Heart left ventricle (tissue), 16 donors: ENCODE measurements at regions not wholly inside any gene's neighbourhood (a gene's known extent, or its start where the extent isn't known, plus 50 kb on each side); places are given as distances from the start of the nearest gene placed in this dataset.
A peak's percentile ranks its signal among the peaks of the same experiment; 100 is the strongest.

Experiments
- ATAC-seq, 4 donors: fragments of 200-7000 bp; cut with Tn5 transposase; one replicate each; pipeline ENCODE4 v1.9.1; 2020 to 2022; ENCODE audit warnings: moderate library complexity in 4 of 4, mild to moderate bottlenecking in 3 of 4, moderate number of reproducible peaks in 1 of 4
- DNase-seq, 5 donors: peaks; one replicate each; pipeline ENCODE4 v3.0.0-alpha.2; 2020
- H3K27ac ChIP-seq, 12 donors: fragments of 200-600 bp; sonication (generic) in 4 of 12; one replicate each; pipeline versions ENCODE4 v1.5.0 to v1.8.0; 2016 to 2022; ENCODE audit warnings: mild to moderate bottlenecking in 2 of 12
- H3K27me3 ChIP-seq, 9 donors: fragments of 200-600 bp; sonication (generic) in 2 of 9; one replicate each; pipeline versions ENCODE4 v1.5.1 to v1.8.0; 2016 to 2022; ENCODE audit warnings: mild to moderate bottlenecking in 3 of 9
- H3K36me3 ChIP-seq, 9 donors: fragments of 200-600 bp; sonication (generic) in 2 of 9; one replicate each; pipeline versions ENCODE4 v1.5.0 to v1.8.0; 2018 to 2022; ENCODE audit warnings: mild to moderate bottlenecking in 2 of 9
- H3K4me1 ChIP-seq, 12 donors: fragments of 200-600 bp; sonication (generic) in 4 of 12; one replicate each; pipeline versions ENCODE4 v1.5.0 to v1.8.0; 2016 to 2022; ENCODE audit warnings: mild to moderate bottlenecking in 3 of 12
- H3K4me3 ChIP-seq, 12 donors: fragments of 200-600 bp; sonication (generic) in 4 of 12; one replicate each; pipeline versions ENCODE4 v1.5.0 to v1.8.0; 2017 to 2022; ENCODE audit warnings: mild to moderate bottlenecking in 9 of 12, moderate library complexity in 4 of 12
- H3K9me3 ChIP-seq, 12 donors: fragments of 200-600 bp; sonication (generic) in 4 of 12; one replicate each; pipeline versions ENCODE4 v1.5.0 to v1.8.0; 2016 to 2022; ENCODE audit warnings: mild to moderate bottlenecking in 1 of 12
- POLR2A ChIP-seq, 2 donors: fragments of 450-650 bp; IDR thresholded peaks; one replicate each; pipeline ENCODE4 v1.6.1; 2017; ENCODE audit warnings: antibody characterized with exemption in 2 of 2, mild to moderate bottlenecking in 2 of 2, moderate library complexity in 2 of 2
- WGBS, 4 donors: extraction: QIAGEN DNeasy Blood & Tissue Kit in 2 of 4; methylation state at CpG; one replicate each; pipeline versions ENCODE4 v1.1.5 to v1.1.7; 2013 to 2018; 5-methylcytosine and 5-hydroxymethylcytosine counted together
- intact Hi-C, 10 donors: fragments of 100-400 bp; cut with DNase I; formaldehyde crosslinking; loops; one replicate each; pipeline versions ENCODE4 v1.11.1 to v1.14.2; 2022
- TF ChIP-seq, protein P1 (sequence below), 12 donors: fragments of 200-600 bp; sonication (generic) in 4 of 12; IDR thresholded peaks; one replicate each; pipeline versions ENCODE4 v1.5.0 to v1.8.0; 2018 to 2022; ENCODE audit warnings: antibody characterized with exemption in 12 of 12, mild to moderate bottlenecking in 5 of 12
- donor health status: ischemic (EF 13 %, LVEDD 7.1; RV severe dilation, severe dysfunction).
- donor health status: healthy with polysubstance abuse.
- donor health status: DM: no; HTN: yes; CAD: no.
- donor health status: DM: no; HTN: no; CAD: no.
- donor health status: ischemic (EF 25% LVEDD 6.9; RV normal size, moderate dysfunction).
- donor health status: ischemic (EF 25% LVEDD 5.7; RV mildly dilated, moderate dysfunction).
- donor health status: healthy.
- donor health status: DM: yes; HTN: yes; CAD: no.
- donor health status: ischemic (EF 35%, LVEDD 5.7; RV mildly dilated, moderate dysfunction).
- donor health status: nonischemic (EF 11% LVEDD 7.7; RV severe dilation, severe dysfunction).
- donor health status: DM: yes; HTN: yes; CAD: no.
- donor health status: PGD.
- donor health status: ischemic (EF 29% LVEDD 5.4; RV normal size, mild dysfunction).
- donor health status: nonischemic (EF 23%, LVEDD 6.1; RV moderate dilation, normal function).

DNA sequence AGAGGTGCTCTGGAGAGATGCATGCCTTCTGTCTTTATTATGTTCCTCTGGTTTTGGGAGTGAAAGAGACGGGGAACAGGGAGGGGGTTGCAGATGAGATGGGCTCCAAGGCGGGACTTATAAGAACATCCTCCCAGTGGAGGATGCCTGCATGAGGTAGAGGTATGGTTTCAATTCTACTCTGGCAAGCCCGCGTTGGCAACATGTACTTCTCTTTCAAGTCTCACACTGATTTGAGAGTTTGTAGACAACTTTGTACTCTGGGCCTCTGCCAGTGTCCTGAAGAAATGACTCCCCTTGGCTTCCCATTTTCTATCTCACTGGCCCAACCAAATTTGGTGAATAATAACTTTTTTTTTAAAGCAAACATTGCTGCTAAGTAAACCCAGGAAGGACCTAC is 121.3 kb downstream of the C12orf75 start:
- WGBS, 4 donors: 80 to 95% (median 87%) methylated on average over 4 of the region's 4 CpGs
- H3K27me3 ChIP-seq: no peaks in the 10 kb centered on the region
- intact Hi-C loops: no loop called here
- H3K4me3 ChIP-seq: no peak overlapping the region
- H3K4me1 ChIP-seq: peaks cover 0 to 7% (median 0%) of the 10 kb centered on the region in 12 donors
- H3K27ac ChIP-seq: no peak overlapping the region
- H3K9me3 ChIP-seq: no peaks in the 10 kb centered on the region
- ATAC-seq (no peak), DNase-seq (no peak)
- TF ChIP-seq POLR2A (IDR thresholded peaks at IDR 0.05): no peak
- TF ChIP-seq, protein P1, sequence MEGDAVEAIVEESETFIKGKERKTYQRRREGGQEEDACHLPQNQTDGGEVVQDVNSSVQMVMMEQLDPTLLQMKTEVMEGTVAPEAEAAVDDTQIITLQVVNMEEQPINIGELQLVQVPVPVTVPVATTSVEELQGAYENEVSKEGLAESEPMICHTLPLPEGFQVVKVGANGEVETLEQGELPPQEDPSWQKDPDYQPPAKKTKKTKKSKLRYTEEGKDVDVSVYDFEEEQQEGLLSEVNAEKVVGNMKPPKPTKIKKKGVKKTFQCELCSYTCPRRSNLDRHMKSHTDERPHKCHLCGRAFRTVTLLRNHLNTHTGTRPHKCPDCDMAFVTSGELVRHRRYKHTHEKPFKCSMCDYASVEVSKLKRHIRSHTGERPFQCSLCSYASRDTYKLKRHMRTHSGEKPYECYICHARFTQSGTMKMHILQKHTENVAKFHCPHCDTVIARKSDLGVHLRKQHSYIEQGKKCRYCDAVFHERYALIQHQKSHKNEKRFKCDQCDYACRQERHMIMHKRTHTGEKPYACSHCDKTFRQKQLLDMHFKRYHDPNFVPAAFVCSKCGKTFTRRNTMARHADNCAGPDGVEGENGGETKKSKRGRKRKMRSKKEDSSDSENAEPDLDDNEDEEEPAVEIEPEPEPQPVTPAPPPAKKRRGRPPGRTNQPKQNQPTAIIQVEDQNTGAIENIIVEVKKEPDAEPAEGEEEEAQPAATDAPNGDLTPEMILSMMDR (IDR thresholded peaks at IDR 0.05): no peak
- H3K36me3 ChIP-seq: no peaks in the 10 kb centered on the region

DNA sequence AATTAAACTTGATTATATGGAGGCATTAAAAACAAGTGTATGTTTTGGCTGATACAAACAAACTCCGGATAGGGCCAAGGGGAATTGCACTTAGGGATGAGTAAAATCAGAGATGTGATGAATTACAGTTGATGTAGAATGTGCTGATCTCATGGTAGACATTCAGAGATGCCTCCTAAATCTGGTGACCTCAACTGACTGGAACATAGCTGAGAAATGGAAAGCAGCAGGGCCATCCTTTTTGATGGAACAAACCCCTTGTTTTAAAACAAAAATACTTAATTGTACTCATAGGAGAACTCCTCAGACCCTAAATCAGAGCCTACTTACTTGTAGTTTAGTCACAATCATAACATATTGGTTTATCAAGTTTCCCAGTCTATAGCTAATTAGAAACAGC is 122.8 kb downstream of the C12orf75 start:
- Histone ChIP-seq H3K27ac (no peak overlapping the region), H3K4me1 (peaks cover 0 to 11% (median 0%) of the 10 kb centered on the region in 12 donors), H3K27me3 (no peaks in the 10 kb centered on the region), H3K9me3 (peaks cover 0 to 2% (median 0%) of the 10 kb centered on the region in 12 donors), H3K4me3 (no peak overlapping the region), H3K36me3 (no peaks in the 10 kb centered on the region)
- no peak for DNase-seq
- ATAC-seq: no peak
- no peak for TF ChIP-seq POLR2A (IDR thresholded peaks at IDR 0.05)
- TF ChIP-seq, protein P1 (IDR thresholded peaks at IDR 0.05): no peak
- 82 to 96% (median 83%) methylated on average over 1 of the region's 1 CpG for WGBS, 4 donors
- intact Hi-C loops: no loop called here

DNA sequence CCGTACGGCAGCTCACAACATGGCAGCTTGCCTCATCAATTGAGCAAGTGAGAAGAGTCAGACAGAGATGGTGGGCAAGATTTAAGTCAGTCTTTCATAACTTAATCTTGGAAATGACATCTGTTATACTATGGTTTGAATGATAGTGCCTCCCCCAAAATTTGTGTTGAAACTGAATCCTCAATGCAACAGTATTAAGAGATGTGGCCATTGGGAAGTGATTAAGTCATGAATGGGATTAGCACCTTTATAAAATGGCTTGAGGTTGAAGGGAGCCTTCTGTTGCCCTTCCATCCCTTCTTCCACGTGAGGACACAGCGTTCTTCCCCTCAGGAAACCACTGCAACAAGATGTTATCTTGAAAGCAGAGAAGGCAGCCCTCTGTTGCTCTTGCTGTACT is 124.2 kb downstream of the C12orf75 start:
- Histone ChIP-seq H3K9me3 (peaks cover 0 to 10% (median 2%) of the 10 kb centered on the region in 12 donors), H3K27me3 (no peaks in the 10 kb centered on the region), H3K36me3 (no peaks in the 10 kb centered on the region), H3K4me1 (peaks cover 0 to 14% (median 1%) of the 10 kb centered on the region in 12 donors), H3K4me3 (no peak overlapping the region), H3K27ac (no peak overlapping the region)
- no peak for DNase-seq
- intact Hi-C loops: no loop called here
- WGBS, 4 donors: 40 to 63% (median 50%) methylated on average over 4 of the region's 4 CpGs
- ATAC-seq: no peak
- TF ChIP-seq, protein P1 (IDR thresholded peaks at IDR 0.05): no peak
- no peak for TF ChIP-seq POLR2A (IDR thresholded peaks at IDR 0.05)

DNA sequence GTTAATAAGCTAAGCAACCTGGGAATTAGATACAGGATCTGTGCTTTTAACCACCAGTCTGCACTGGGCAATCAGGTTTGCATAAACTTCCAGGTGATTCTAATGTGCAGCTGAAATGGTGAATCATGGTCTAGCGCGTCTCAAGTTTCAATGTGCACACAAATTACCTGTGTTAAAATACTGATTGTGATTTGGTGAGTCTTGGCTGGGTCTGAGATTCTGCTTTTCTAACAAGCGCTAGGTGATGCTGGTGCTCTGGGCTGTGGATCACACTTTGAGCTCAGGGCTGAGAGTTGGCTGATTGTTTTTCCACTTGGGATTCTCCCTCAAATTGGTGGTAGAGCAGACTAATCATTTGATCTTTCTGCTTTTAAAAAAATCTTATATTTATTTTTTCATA is 124.8 kb downstream of the C12orf75 start:
- Histone ChIP-seq H3K4me1 (peaks cover 0 to 20% (median 6%) of the 10 kb centered on the region in 12 donors), H3K36me3 (no peaks in the 10 kb centered on the region), H3K4me3 (no peak overlapping the region), H3K27ac (peak overlapping the region in 1 of 12 donors; percentile 58), H3K27me3 (no peaks in the 10 kb centered on the region), H3K9me3 (peaks cover 0 to 10% (median 2%) of the 10 kb centered on the region in 12 donors)
- no peak for TF ChIP-seq POLR2A (IDR thresholded peaks at IDR 0.05)
- TF ChIP-seq, protein P1 (IDR thresholded peaks at IDR 0.05): peak in 7 of 12 donors; percentile 14 to 39 (median 29)
- intact Hi-C loops: no loop called here
- WGBS, 4 donors: 89 to 95% (median 92%) methylated on average over 3 of the region's 3 CpGs
- peak in 1 of 4 donors; percentile 57 for ATAC-seq
- DNase-seq: no peak
